Hepatocyte (in vitro differentiated cells): ENCODE measurements at regions not wholly inside any gene's neighbourhood (a gene's known extent, or its start where the extent isn't known, plus 50 kb on each side); places are given as distances from the start of the nearest gene placed in this dataset.
"Not testable (repeated sequence)": the region's sequence is repeated elsewhere in the genome, so short reads cannot be mapped to it uniquely, and the experiment has no call there.

Experiments used
- EZH2phosphoT487 ChIP-seq: fragments of 200-600 bp; sonication (generic); IDR thresholded peaks from one replicate; pipeline ENCODE4 v1.6.1; 2018; ENCODE audit warnings: antibody characterized with exemption, mild to moderate bottlenecking, low read depth, moderate library complexity; ENCODE audit not compliant: unreplicated experiment, severe bottlenecking
- TF ChIP-seq, protein P1 (sequence below): fragments of 200-600 bp; sonication (generic); IDR thresholded peaks from 2 replicates; pipeline ENCODE4 v1.5.1; 2016; ENCODE audit warnings: antibody characterized with exemption, mild to moderate bottlenecking; ENCODE audit not compliant: poor library complexity

- TF ChIP-seq EZH2phosphoT487, result not testable (repeated sequence)
- TF ChIP-seq, protein P1, sequence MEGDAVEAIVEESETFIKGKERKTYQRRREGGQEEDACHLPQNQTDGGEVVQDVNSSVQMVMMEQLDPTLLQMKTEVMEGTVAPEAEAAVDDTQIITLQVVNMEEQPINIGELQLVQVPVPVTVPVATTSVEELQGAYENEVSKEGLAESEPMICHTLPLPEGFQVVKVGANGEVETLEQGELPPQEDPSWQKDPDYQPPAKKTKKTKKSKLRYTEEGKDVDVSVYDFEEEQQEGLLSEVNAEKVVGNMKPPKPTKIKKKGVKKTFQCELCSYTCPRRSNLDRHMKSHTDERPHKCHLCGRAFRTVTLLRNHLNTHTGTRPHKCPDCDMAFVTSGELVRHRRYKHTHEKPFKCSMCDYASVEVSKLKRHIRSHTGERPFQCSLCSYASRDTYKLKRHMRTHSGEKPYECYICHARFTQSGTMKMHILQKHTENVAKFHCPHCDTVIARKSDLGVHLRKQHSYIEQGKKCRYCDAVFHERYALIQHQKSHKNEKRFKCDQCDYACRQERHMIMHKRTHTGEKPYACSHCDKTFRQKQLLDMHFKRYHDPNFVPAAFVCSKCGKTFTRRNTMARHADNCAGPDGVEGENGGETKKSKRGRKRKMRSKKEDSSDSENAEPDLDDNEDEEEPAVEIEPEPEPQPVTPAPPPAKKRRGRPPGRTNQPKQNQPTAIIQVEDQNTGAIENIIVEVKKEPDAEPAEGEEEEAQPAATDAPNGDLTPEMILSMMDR, result not testable (repeated sequence)
These were observed 420.2 kb downstream of the SRGAP2C start for GRCh38 chr1:121604843-121605444.
